Esophagus muscularis mucosa (tissue), 3 donors: ENCODE measurements at regions not wholly inside any gene's neighbourhood (a gene's known extent, or its start where the extent isn't known, plus 50 kb on each side); places are given as distances from the start of the nearest gene placed in this dataset.
"Not testable (repeated sequence)": the region's sequence is repeated elsewhere in the genome, so short reads cannot be mapped to it uniquely, and the experiment has no call there.

Experiments used
- CTCF ChIP-seq, 3 experiments: fragments of 200-600 bp in 2 of 3; fragments of 450-650 bp in 1 of 3; sonication (generic) in 2 of 3; IDR thresholded peaks; one replicate each; pipeline ENCODE4 v1.5.1; 2017 to 2019; ENCODE audit warnings: antibody characterized with exemption in 3 of 3, mild to moderate bottlenecking in 2 of 3, moderate library complexity in 1 of 3
- POLR2A ChIP-seq: fragments of 450-650 bp; IDR thresholded peaks from one replicate; pipeline ENCODE4 v1.6.1; 2017; ENCODE audit warnings: antibody characterized with exemption, moderate library complexity, mild to moderate bottlenecking, low read depth

- not testable (repeated sequence) for TF ChIP-seq CTCF (IDR thresholded peaks at IDR 0.05); POLR2A
These were observed 90.8 kb upstream of the ADCY2 start for GRCh38 chr5:7305000-7305674.
